Skin epidermis (tissue), 12 donors: ENCODE measurements at regions not wholly inside any gene's neighbourhood (a gene's known extent, or its start where the extent isn't known, plus 50 kb on each side); places are given as distances from the start of the nearest gene placed in this dataset.
"Not testable (repeated sequence)": the region's sequence is repeated elsewhere in the genome, so short reads cannot be mapped to it uniquely, and the experiment has no call there.

Experiments
- H3K27ac ChIP-seq, 21 experiments: fragments of 200-600 bp; sonication (generic) in 11 of 21; one replicate each; pipeline ENCODE4 v1.5.0; 2020; ENCODE audit warnings: mild to moderate bottlenecking in 3 of 21, inconsistent platforms in 2 of 21, moderate library complexity in 2 of 21
- H3K4me3 ChIP-seq, 7 experiments: fragments of 200-600 bp; sonication (generic) in 2 of 7; one replicate each; pipeline ENCODE4 v1.5.0; 2020; ENCODE audit warnings: inconsistent platforms in 2 of 7, mild to moderate bottlenecking in 2 of 7, moderate library complexity in 1 of 7

DNA sequence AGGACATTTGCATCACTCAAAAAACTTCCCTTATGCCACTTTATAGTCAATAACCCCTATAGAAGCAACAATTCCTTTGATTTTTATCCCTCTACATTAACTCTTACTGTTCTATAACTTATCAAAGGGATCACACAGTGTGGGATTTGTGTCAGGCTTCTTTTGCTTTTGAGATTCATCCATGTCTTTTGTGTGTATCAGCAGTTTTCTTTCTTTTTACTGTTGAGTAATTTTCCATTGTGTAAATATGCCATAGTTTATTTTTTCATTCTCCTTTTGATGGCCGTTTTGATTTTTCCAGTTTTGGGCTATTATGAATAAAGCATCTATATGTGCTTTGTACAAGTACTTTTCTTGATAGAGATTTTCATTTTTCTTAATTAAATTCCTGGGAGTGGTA lies 657.9 kb downstream of the EPM2A start:
- Histone ChIP-seq H3K4me3 (no peak overlapping the region), H3K27ac (no peak overlapping the region)

DNA sequence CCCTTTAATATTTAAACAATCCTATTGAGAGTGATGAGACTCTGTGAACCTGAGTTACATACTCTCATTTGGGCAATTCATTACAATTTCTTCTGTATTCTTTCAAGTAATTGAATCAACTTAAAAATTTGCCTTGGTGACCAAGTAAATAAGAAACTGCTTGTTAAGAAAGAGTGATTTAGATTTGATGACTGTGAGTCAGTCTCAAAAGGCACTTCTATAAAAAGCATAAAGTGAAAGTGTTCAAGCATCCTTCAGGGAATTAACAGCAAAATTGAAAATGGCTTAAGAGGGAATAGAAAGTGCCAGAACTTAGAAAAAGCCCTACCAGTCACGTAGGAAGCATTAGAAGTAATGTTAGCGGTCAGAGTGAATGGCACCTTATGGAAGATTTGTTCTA lies 654.7 kb downstream of the EPM2A start:
- Histone ChIP-seq H3K27ac (no peak overlapping the region), H3K4me3 (no peak overlapping the region)

DNA sequence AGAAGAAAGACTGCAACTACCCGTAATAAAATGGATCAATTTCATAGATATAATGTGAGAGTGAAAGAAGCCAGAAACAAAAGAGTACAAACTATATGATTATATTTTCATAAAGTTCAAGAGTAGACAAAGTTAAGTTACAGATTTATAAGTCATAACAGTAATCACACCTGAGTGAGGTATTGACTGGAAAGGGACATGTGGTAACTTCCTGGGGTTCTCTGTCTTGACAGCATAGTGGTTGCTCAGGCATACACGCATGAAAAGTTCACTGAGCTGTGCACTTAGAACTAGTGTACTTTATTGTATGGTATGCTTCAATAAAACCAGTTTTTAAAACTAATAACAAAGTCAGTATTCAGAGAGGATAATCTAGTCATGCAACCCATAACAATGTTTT lies 653.6 kb downstream of the EPM2A start:
- H3K4me3 ChIP-seq, result no peak overlapping the region
- H3K27ac ChIP-seq, result no peak overlapping the region

DNA sequence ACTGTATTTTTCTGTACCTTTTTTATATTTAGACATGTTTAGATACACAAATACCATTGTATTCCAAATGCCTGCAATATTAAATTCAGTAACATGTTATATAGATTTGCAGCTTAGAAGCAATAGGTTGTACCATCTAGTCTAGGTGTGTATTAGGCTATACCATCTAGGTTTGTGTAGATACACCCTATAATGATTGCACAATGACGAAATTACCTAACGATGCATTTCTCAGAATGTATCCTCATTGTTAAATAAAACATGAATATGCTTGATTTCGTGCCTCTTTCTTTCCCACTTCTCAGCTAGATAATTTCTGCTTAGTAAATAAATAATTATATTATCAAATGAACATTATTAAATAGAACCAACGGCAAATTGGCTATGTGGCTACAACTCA lies 653.0 kb downstream of the EPM2A start:
- H3K4me3 ChIP-seq, result no peak overlapping the region
- no peak overlapping the region for H3K27ac ChIP-seq

DNA sequence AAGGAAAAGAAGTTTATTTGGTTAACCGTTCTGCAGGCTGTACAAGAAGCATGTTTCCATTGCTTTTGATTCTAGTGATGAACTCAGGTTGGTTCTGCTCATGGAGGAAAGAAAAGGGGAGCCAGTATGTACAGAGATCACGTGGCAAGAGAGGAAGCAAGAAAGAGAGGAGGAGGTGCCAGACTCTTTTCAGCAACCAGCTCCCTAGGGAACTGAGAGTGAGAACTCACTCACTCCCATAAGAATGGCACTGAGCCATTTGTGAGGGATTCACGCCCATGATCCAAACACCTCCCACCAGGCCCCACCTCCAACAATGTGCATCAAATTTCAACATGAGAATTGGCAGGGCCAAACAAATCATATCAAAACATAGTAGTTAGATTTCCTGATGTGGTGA lies 649.1 kb downstream of the EPM2A start:
- Histone ChIP-seq H3K4me3 (no peak overlapping the region), H3K27ac (no peak overlapping the region)

DNA sequence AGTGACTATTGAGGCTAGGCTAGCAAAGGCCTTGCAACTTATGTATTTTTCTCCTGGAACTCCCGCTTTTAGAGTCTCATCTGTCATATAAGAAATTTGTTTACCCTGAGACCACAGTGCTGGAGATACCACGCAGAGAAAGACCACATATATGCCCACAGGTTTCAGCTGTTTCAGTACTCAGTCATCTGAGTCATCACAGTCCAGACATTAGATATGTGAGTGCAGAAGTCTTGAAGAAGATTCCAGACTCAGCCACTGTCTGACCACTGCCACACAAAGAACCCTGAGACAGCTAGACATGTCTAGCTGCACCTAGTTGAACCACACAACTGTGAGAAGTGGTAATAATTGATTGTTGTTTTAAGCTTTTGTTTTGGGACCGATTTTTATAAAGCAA lies 648.3 kb downstream of the EPM2A start:
- Histone ChIP-seq H3K4me3 (no peak overlapping the region), H3K27ac (no peak overlapping the region)

DNA sequence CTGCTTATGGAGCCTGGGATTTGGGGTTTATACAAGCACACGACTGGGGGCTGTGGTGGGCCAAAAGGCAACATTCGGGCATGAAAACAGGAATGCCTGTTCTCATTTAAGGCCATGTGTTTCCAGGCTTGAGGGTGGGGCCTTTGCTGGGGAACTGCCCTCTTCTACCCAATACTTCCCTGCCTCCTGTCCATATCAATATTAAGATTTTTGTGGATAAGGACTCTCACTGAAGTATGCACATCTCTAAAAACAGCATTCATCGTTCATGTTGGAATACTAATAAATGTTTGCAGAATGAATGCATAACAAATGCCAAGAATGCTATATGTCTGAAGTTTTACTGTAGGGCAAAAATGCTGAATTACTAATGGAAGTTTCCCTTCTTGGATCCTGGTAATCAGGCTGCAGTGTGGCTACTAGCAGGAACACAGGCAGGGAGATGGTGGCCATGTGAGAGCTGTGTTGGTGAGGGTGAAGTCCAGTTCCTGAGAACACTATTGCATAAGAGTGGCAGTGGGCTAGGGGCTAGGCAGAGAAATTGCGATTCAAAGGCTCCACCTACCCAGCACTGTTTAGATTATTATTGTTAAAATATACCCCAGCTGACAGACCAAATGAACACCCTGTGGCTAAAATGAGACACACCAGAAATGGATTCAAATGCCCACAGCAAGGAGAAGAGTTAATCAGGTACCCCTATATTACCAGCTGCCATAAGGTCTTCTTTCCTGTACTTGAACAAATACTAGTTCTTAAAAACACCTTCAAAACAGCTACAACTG lies 644.3 kb downstream of the EPM2A start:
- Histone ChIP-seq H3K27ac (no peak overlapping the region), H3K4me3 (no peak overlapping the region)

DNA sequence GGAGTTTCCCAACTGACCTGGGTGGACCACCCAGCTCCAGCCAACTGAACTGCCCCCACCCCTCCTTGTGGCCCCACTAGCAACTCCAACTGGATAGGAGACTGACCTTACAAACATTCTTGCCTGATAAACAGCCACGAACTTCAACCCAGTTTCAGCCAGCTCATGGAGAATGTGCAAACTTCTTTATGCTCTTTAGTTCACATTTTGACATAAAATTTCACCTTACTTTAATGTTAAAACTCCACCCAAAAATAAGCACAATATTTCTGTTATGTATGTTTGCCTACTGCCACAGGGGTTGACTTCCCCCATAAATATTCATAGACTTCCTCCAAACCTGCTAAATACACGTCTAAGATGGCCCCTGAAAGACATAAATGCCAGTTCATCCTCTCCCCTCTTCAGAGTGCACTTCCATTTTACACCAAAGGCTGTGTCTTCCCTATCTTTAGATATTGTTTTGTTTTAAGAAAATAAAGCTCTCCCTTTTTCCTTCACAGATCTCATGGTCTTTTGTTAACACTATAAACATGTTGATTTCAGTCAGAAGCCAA lies 643.7 kb downstream of the EPM2A start:
- H3K4me3 ChIP-seq, result no peak overlapping the region
- H3K27ac ChIP-seq, result no peak overlapping the region

DNA sequence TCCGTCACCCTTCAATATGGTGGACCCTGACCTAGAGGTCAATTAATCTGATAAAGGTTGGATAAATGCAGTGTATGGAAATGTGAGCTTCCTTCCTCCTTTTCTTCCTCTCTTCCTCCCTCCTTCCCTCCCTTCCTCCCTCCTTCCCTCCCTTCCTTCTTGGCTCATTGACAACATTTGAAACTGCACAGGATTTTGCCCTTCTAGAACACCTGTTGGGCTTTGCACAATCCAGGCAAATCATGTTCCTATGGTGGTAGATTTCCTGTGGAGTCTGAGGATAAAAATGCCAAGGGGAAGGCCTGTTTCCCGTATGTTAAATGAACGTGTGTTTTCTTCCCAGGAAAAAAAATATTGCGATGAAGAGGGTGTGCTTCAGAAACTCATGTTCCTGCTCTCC lies 642.8 kb downstream of the EPM2A start:
- no peak overlapping the region for H3K27ac ChIP-seq
- no peak overlapping the region for H3K4me3 ChIP-seq

DNA sequence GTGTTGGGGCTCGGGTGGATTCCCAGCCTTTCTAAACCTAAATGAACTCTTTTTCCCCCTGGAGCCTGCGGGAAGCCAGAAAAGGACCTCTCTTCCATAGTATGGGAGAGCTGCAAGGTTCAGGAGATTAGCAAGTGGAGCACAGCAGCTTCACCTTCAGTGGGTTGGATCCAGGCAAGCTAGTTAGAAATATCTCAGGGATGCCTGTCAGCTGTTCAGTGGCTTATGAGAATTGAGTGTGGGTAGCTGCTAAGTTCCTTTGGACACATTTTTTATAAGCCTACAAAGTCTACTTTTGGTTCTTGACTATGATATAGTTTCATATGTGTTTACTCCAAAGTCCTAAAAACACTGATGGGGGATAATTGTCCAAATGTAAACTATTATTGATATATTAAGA lies 642.1 kb downstream of the EPM2A start:
- Histone ChIP-seq H3K4me3 (no peak overlapping the region), H3K27ac (no peak overlapping the region)

DNA sequence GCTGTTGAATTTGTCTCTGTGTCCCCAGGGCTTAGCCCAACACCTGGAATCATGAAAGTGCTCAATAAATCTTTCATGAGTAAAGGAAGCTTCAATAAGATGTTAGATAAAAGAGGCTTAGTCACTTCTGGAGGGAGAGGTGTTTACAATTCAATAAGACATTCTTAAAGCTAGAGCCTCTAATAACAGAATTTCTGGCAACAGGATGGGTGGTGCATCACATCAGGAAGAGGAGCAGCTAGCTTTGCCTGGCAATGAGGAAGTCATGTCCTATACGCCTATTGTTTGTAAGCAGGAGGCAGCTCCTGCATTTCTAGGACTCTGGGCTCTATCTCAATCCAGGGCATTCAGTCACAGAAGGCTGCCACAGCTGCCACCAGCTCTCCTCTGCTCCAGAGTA lies 638.5 kb downstream of the EPM2A start:
- no peak overlapping the region for H3K27ac ChIP-seq
- no peak overlapping the region for H3K4me3 ChIP-seq

DNA sequence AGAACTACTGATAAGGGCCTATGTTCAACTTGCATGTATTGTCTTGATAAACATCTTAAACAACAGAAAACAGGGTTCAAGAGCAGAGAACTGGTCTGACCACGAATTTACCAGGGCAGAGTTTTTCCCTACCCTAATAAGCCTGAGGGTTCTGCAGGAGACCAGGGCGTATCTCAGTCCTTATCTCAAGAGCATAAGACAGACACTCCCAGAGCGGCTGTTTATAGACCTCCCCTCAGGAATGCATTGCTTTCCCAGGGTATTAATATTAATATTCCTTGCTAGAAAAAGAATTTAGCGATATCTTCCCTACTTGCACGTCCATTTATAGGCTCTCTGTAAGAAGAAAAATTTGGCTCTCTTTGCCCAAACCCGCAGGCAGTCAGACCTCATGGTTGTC lies 637.2 kb downstream of the EPM2A start:
- not testable (repeated sequence) for H3K27ac ChIP-seq, H3K4me3 ChIP-seq

DNA sequence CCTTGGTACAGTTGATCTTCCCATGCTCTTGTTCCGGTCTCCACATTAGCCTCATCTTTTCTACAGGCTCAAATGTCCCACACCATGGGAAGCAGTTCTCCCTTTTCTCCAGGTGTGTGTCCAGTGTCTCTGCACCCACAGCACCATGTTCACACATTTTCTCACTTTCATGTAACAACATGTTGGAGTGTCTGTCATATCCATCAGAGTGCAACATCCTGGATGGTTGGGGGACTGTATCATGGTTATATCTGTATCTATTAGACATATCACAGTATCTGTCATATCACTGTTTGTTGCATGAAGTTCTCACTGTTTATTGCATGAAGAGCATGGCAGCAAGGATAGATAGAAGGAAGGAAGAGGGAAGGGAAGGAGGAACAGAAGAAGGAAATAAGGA lies 635.6 kb downstream of the EPM2A start:
- Histone ChIP-seq H3K27ac (no peak overlapping the region), H3K4me3 (no peak overlapping the region)

DNA sequence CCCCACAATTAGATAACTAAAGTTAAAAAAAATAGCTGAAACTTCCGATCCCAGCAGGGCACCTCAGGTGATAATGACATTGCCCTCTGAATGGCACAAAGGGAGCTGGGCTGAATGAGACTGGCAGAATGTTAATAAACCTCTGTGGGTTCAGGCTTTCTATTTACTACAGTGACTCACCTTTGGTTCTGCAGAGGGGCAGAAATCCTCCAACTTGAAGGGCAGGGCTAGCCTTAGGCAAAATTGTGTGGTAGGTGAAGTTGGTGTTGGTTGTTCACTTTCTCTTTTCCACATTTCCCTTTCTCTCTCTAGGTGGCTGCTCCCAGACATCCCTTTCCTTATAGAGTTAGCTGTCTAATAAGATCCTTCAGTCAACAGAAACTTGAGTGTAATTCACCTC lies 625.2 kb downstream of the EPM2A start:
- Histone ChIP-seq H3K27ac (no peak overlapping the region), H3K4me3 (no peak overlapping the region)

DNA sequence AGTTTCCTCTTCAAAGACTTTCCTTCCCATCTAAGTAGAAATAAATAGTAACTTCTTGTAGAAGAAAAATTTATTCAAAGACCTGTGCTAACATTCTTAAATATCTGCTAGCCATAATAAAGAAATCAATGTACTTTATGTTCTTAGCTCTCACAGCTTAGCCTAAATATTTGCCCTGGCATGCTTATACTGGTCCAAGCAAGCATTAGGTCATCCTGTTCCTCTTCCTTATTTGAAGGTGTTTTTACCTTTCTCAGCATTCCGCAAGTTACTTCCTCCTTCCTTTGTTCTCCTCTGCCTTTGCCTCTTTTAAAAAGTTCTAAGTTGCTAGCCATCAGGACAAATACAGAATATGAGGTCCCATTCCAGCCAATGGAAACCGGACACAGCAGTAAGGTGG lies 623.9 kb downstream of the EPM2A start:
- not testable (repeated sequence) for H3K4me3 ChIP-seq, H3K27ac ChIP-seq

DNA sequence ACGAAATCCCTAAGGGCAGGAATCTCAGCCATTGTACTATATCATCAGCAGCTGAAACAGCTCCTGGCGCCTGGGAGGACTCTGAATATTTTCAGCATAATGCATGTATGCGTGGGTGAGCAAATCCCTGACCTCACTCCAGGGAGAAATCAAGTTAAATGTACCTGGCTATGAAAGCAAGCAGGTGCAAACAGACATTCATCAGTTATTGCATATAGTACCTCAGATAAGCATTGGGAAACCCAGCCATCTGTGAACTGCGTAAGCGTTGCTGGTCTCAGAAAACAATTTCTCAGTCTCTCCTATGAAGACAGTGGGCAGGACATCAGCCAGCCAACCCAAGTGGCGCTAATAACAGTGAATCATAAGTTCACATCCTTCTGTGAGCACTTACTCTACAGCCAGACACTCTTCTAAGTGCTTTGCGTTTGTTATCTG lies 622.6 kb downstream of the EPM2A start:
- Histone ChIP-seq H3K4me3 (no peak overlapping the region), H3K27ac (no peak overlapping the region)

DNA sequence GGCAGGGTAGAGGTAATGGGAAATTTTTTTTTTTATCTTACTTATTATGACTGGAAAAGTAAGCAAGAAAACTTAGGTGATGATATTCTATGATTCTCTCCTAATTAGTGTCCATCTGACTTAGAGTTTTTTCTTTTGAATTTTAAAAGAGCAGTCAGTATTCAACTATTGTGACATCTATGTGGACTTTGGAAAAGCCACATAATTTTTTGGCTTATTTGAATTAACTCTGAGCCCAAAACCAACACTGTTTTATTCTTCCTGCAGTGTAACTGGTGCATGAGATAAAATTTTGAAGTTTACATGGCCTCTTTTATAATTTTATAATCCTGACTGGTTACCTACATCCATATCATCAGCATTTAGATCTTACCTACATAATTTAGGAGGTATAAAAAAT lies 619.7 kb downstream of the EPM2A start:
- Histone ChIP-seq H3K27ac (no peak overlapping the region), H3K4me3 (no peak overlapping the region)

DNA sequence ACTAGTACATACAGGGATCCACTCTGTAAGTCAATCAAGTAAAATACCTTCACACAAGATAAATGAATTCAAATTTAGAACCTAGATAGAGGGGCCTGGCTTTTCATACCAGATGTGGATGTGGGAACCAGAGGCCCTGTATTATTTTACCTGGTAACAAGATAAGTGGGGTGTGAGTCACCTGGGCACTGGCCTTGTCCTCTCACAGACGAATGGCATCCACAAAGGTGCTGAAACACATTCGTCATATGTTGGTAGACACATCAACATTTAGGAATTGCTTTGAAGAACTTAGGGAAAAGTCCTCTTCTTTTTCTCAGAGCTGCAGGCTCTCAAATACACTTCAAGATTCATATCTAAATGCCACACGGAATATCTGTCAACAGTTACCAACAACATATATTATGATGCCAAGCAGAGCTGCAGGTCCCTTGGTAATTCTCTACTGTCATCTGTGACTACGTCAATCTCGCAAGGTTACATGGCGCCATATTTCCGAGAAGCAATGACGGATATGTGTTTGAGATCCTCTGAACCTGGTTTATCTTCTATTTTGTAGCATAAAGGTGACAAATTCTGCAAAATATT lies 618.6 kb downstream of the EPM2A start:
- H3K4me3 ChIP-seq, result no peak overlapping the region
- no peak overlapping the region for H3K27ac ChIP-seq

DNA sequence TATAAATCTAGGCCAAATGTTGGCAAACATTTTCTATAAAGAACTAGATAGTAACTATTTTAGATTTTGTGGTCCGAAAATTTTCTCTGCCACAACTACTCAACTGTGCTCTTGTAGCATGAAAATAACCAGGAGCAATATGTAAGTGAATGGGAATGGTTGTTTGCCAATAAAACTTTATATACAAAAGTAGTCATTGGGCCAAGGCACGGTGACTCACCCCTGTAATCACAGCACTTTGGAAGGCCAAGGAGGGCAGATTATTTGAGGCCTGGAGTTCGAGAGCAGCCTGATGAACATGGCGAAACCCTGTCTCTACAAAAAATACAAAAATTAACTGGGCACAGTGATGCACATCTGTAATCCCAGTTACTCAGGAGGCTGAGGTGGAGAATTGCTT lies 617.1 kb downstream of the EPM2A start:
- H3K27ac ChIP-seq, result no peak overlapping the region
- no peak overlapping the region for H3K4me3 ChIP-seq

DNA sequence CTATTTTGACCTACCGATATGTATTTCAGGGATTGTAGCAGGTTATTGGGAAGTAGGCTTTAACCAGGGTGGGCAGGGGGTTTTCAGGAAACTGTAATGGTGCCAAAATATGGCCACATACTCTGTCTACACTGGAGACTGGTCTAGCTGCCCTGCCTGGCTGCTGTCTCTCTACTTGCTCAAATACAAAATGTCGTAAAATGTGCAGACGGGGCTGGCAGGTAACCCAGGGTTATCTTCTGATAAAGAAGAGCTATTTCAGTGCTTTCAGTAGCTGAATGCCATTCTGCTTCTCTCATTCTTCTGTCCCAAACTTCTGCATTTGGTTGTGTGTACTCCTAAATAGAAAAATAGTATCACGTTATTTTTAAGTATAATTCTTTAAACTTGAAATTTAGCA lies 616.2 kb downstream of the EPM2A start:
- Histone ChIP-seq H3K27ac (no peak overlapping the region), H3K4me3 (no peak overlapping the region)

DNA sequence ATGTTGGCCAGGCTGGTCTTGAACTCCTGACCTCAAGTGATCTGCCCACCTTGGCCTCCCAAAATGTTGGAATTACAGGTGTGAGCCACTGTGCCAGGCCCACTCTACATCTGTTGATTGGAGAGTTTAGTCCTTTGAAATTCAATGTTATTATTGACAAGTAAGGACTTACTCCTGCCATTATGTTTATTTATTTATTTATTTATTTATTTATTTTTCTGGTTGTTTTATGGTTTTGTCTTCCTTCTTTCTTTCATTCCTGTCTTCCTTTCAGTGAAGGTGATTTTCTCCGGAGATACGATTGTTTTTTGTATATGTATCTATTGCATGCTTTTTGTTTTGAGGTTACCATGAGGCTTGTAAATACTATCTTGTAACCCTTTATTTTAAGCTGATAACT lies 602.6 kb downstream of the EPM2A start:
- H3K4me3 ChIP-seq, result no peak overlapping the region

DNA sequence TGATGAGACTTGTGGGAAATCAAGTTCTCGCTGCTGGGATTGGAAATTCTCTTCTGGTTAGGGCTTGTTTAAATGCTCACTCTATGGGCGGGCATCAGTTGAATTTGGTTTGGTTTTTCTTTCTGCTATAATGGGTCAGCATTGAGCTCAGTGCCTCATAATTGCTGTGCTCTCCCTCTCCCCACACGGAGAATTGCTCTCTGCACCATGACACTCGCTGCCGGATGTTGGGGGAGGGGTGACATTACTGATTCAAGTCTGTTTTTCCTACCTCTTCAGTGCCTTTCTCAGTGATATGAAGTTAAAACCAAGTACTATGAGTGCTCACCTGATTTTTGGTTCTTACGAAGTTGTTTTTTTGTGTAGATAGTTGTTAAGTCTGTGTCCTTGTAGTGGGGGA lies 599.6 kb downstream of the EPM2A start:
- H3K4me3 ChIP-seq, result no peak overlapping the region
- no peak overlapping the region for H3K27ac ChIP-seq

More for the DNA sequence above, 602.6 kb downstream of the EPM2A start:
- H3K27ac ChIP-seq, result no peak overlapping the region
